GM18508 (cell line): ENCODE measurements at regions not wholly inside any gene's neighbourhood (a gene's known extent, or its start where the extent isn't known, plus 50 kb on each side); places are given as distances from the start of the nearest gene placed in this dataset.
"Not testable (repeated sequence)": the region's sequence is repeated elsewhere in the genome, so short reads cannot be mapped to it uniquely, and the experiment has no call there.

ENCODE experiments used
- ATAC-seq: cut with Tn5 transposase; IDR thresholded peaks from one replicate; pipeline ENCODE4 v1.9.1; 2021; ENCODE audit warnings: moderate number of reproducible peaks; ENCODE audit not compliant: insufficient read depth, unreplicated experiment

DNA sequence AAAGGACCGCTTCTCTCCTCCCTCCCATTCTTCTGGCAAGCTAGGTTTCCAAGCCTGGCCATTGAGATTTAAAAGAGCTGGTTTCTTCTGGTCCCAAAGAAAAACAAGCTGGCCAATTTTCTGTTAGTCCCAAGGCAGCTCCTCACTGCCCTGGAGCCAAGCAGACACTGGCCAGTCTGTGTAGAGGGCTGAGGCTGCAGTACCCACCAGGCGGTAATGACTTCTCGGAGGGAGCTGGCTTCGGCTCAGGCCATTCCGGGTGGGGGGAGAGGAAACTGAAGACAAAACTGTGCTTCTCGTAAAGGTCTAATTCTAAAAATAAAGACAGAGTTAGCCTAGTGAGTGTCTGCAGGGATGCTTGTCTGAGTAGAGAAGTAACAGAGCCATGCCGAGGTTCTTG is 78.5 kb upstream of the SMAD3 start:
- ATAC-seq = no peak

DNA sequence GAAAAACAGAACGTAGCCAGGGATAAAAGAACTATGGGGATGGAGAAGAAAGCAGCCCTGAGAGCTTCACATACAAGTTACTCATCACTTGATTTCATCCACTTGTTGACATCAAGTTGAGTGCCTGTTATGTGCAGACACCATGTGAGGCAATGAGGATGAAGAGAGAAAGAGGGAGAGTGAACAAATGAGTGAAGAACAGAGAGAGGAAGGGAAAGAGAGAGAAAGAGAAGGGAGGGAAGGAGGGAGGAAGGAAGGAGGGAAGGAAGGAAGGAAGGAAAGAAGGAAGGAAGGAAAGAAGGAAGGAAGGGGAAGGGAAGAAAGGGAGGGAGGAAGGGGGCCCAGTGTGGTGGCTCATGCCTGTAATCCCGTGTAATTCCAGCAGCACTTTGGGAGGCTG is 72.3 kb upstream of the SMAD3 start:
- ATAC-seq = no peak

DNA sequence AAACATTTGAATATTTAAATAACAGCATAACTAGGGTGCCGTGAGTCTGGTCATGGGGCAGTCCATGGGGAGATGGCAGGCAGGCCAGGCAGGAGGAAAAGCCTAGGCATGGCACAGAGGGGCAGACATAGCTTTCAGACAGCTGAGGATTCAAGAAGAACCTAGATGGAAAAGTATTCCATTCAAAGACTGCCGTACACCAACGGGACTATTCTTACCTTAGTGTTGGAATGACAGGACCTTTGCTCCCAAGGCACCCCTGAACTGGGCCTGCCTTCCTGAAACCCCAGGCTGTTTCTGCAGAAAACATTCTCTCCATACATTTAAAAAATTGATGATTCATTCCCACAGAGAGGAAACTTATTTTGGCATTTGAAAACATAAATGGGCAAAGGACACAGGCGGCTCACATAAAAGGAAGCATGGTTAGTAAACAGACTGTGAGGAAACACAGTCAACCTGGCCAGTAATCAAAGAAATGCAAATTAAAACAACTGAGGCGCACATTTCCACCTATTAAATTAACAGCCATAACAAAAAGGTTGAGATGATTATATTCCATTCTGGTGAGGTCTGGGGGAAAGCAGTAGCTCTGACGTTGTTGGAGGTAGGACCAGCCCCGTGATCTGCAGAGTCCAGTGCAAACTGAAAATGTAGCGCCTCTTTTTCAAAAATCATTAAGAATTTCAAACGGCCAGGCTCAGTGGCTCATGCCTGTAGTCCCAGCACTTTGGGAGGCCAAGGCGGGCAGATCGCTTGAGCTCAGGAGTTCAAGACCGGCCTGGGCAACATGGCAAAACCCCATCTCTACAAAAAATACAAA is 71.3 kb upstream of the SMAD3 start:
- ATAC-seq = no peak

DNA sequence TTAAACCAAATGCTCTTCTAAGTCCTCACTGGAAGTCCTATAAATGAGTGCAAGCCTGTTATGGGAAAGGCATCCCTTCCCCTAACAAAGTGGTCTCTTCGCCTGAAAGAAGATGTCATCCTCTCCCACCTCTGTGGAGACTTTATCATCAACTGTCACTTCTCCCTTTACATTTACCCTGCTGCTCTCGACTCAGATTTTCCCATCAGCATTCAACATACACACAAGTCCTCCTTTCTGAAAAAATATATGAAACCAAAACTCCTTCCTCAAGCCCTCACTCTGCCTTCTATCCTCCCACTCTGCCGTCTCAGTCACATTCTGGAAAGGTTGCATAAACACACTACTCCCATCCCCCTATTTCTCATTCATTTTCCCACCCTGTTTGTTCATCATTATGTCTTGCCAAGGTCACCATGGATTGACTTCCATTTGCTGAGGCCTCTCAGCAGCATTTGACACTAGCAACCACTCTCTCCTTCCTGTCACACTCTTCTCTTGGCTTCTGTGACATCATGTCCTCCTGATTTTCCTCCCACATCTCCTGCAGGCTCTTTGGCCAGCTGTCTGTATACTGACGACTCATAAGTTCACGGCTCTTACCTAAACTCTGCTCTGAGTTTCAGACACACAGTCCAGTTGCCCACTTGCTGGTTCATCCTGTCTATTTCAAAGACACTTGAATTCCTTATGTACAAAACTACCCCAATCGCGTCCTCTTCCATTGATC is 70.3 kb upstream of the SMAD3 start:
- no peak for ATAC-seq

DNA sequence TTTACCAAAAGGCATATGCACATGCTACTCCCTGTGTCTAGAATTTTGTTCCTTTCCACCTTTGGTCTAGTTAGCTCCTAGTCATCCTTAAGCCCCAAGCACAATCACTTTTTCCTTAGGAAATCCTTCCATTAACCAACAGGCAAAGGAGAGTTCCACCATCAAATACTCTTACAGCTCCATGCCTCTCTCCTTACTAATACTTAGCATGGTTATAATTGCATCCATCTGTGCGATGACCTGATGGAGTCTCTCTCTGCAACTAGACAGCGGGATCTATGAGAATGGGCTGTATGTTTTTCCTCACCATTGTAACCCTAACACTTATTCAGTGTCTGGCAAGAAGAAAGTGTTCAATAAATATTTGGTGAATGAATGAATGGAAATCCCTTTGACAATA is 69.3 kb upstream of the SMAD3 start:
- ATAC-seq = no peak

DNA sequence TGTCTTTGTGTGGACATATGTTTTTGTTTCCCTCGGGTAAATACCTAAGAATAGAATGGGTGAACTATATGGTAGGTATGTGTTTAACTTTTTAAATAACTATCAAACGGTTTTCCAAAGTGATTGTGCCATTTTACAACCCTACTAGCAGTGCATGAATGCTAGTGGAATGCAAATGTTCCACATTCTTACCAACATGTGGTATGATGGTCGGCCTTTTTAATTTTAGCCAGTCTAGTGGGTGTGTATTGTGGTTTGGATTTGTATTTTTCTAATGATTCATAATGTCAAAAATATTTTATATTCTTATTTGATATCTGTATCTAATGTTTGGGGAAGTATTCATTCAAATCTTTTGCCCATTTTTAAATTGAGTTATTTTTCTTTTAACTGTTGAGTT is 68.2 kb upstream of the SMAD3 start:
- no peak for ATAC-seq

DNA sequence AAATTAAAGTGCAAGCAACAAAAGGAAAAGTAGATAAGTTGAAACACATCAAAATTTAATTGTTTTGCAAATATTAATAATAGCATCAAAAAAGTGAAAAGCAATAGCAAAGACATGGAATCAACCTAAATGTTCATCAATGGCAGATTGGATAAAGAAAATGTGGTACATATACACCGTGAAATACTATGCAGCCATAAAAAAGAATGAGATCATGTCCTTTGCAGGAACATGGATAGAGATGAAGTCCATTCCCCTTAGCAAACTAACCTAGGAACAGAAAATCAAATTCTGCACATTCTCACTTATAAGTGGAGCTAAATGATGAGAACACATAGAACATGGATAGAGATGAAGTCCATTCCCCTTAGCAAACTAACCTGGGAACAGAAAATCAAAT is 67.2 kb upstream of the SMAD3 start:
- ATAC-seq = not testable (repeated sequence)

DNA sequence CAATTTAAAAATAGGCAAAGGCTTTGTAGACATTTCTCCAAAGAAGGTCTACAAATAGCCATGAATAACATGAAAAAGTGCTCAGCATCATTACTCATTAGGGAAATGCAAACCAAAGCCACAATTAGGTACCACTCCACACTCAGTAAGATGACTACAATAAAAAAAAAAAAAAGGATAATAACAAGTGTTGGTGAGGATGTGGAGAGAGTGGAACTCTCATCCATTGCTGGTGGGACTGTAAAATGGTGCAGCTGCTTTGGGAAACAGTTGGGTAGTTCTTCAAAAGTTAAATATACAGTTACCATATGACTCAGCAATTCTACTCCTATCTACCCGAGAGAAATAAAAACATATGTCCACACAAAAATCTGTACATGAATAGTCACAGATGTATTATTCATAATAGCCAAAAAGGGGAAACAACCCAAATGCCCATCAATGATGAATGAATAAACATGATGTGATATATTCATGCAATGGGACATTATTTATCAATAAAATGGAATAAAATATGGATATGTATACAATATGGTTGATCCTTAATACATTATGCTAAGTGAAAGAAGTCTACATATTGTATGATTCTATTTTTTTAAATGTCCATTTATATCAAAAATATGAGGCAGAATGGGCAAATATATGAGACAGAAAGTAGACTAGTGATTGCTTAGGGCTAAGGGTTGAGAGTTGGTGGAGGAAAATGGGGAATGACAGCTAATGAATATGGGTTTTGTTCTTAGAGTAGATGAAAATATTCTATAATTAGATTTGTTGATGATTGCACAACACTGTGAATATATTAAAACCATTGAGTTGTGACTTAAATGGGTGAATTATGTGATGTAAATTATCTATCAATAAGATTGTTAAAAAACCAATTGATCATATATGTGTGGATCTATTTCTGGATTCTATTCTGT is 66.1 kb upstream of the SMAD3 start:
- ATAC-seq = no peak

DNA sequence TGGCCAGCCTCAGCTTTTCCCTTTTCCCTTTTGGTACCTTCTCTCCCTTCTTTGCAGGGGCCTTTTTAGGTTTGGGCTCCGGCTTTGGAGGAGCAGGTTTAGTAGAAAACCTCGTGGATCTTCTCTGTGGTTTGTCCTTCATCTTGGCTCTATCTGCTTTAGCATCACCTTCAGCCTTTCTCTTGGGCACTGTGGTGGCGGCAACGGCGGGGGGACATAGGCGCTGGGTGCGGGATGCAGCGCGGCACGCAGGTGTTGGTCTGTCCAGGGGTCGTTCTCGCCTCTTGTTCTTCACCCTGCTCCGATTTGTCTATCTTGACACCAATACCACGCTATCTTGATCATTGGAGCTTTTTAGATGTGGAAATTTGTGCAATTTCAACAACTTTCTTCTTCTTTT is 64.5 kb upstream of the SMAD3 start:
- no peak for ATAC-seq

DNA sequence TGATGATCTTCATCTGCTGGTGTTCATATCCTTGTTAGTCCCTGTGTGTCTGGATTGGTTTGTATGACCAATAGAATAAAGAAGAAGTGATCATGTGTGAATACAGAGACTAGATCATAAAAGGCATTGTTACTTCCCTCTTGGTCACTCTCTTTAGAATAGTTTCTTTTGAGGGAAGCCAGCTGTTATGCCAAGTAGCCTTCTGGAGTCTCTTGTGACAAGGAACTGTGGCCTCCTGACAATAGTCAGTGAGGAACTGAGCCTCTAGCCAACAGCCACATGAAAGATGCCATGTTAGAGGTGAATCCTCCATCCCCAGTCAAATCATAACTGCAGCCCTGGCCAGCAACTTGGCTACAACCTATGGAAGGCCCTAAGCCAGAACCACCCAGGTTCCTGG is 63.0 kb upstream of the SMAD3 start:
- no peak for ATAC-seq

DNA sequence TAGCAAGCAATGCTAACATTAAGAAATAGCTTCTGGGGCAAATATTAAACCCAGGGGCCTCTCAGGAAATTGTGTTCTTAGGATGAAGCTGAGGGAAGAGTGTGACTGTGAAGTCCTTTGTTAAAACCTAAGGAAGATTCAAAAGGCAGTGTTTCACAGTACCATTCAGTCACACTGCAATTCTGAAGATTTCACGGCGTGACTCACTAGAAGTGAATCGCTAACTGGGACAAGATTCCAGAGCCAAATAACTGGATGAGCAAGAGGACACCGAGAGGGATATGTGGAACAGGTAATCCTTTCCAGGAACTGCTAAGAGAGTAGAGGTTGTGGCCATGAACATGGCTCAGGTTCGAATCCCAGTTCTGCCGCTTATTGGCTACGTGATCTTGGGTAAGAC is 61.8 kb upstream of the SMAD3 start:
- ATAC-seq = no peak

DNA sequence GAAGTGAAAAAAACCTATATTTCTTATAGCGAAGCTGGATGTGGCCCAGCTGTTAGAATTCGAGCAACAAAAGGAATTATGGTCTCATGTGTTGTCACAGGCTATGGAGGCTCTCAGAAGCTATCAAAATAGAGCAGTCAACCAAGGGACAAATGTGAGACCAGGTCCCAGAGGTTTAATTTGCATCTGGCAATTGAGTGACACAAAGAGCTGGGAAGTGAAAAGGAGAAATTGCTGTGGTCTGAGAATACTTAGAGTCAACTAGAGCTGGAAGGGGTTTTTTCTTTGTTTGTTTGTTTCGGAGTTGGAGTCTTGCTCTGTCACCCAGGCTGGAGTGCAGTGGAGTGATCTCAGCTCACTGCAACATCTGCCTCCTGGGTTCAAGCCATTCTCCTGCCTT is 61.3 kb upstream of the SMAD3 start:
- no peak for ATAC-seq

DNA sequence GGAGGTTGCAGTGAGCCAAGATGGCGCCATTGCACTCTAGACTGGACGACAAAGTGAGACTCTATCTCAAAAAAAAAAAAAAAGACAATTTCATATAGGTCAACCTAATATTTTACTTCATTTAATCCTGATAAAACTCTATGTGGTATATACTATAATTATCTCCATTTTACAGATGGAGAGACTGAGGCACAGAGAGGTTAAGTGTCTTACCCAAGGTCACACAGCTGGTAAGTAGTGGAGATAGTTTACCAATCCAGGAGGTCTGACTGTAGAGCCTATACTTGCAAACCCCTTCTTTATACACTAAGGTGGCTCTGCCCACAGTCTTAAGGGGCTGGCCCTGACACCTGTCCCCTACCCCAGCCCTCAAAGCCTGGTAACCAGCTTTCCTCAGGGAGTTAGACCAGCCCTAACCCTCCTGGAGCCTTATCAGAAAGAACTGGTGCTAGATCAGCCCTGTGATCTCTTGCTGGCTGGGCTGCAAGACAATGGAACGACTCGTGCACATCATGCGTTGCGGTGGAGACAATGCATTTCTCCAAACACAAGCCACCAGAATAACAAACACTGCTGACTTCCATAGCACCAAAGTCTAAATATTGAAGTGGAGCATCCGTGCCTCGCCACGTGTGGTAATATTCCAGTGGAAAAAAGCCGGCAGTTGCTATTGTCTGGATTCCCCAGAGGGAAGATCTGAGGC is 60.0 kb upstream of the SMAD3 start:
- ATAC-seq = no peak

DNA sequence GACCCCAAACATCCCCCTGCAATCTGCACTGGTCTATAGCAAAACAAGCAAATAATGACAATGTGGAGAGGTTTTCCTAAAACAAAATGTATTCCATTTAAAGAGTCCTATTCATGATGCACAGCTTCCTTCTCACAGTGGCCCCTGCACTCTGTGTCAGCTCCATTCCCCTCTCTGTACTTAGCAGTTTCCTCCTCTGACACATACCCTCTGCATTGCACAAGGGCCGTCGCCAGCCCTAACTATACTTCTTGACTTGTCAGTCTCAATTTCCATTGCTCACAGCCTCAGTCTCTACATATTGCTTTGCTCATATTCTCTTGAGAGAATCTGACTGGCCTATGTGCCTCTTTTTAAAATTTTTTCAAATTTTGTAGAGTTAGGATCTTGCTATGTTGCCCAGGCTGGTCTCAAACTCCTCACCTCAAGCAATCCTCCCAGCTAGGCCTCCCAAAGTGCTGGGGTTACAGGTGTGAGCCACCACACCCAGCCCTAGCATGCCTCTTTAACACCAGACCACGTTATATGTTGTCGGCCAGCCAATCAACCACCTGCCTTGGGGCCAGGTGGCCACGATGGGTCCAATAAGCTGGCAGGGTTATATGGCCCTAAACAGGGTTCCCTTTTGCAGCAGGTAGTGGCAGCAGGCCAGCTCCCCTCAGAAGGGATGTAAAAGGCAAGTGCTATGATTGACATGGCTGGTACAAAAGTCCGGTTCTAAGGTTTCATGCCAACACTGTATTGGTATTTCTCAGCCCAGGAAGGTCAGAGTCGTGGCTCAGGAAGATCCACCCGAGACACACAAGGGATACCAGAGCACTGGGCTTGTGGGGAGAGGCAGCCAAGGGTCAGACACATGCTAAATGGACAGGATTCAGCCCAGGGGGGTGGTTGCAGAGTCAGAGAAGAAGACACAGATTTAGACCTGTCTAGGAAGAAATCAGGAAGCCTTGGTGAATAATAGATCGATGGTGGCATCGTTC is 59.0 kb upstream of the SMAD3 start:
- no peak for ATAC-seq

DNA sequence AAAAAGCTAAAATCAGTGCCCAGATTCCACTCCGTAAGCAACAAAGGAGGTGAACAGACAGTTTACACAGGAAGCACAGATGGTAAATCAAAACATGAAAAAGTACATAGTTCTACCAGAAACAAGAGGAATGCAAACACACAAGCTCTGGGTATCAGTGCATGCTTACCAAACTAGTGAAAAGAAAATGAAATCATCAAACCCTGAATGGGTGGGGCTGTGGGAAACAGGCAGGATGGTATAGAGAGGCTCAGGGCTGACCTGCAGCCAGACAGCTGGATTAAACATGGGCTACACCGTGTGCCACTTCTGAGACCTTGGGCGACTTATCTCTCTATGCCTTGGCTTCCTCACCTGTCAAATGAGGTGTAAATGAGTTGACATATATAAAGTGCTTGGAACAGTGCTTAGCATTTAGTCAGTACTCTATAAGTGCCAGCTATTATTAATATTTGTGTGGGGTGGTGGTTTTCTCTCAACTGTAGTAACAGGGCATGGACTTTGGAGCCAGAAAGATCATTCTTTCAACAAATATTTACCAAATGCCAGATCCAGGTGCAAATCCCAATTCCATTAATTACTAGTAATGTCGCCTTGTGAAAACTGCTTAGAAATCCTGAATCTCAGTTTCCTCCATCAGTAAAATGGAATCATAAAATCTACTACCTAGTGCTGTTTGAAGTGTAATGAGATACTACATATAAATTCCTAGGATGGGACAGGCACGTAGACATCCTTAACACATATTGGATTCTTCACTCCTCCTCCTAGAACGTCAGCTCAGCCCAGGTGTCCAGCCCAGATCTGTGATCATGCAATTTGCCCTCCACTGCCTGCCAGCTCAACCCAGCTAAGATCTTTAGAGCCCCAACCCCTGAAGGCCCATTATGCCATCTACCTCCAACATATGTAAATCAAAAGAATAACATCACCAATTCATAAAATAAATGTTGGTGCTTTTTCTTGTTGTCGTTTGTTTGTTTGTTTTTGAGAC is 55.5 kb upstream of the SMAD3 start:
- no peak for ATAC-seq

DNA sequence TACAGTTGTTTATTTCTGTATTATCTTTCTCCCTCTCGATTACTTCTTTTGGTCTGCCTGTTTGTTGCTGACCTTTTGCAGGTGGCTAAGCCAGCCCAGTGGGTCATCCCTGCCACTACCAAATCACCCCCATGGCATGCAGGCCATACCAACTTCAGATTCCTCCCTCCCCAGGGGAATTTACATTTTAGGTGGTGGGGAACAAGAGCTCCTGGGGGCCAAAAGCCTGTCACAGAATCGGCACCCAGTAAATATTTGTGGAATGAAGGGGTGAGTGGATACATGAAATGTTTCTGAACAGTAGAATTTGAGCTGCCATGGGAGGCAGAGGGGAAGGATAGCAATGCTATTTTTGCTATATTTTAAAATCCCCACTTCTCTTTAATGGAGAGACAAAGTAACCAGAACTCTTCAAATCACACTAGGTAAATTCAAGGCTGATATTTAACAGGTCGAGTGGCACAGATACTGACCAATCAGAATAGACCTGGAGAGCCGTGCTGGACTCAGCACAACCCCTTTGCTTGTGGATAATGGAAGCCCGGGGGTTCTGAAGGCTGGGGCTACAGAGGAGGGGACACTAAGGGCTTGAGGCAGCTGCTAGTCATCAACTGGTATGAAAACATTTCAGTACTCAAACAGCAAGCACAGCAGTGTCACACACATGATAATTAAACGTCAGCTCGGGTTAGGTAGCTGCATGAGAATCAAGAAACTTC is 54.3 kb upstream of the SMAD3 start:
- no peak for ATAC-seq

DNA sequence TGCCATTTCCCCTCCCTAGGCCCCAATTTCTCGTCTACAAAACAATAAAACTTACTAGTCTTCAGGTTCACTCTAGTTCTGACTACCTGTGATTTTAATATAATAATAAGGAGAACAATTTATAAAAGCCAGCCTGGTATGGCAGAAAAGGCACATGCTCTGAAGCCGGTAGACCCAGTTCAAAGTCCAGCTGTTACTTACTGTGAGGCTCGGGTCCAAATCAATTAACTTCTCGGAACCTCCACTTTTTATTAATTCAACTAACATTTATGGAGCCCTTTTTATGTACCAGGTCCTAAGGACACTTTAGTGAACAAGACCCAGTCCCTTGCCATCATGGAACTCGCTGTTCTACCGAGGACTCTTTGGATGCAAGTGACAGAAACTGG is 53.8 kb upstream of the SMAD3 start:
- no peak for ATAC-seq
